OCI-M2 (cell line): ENCODE measurements at regions not wholly inside any gene's neighbourhood (a gene's known extent, or its start where the extent isn't known, plus 50 kb on each side); places are given as distances from the start of the nearest gene placed in this dataset.
"Not testable (repeated sequence)": the region's sequence is repeated elsewhere in the genome, so short reads cannot be mapped to it uniquely, and the experiment has no call there.

Experiments used
- DNase-seq: peaks from one replicate; lab custom pipeline; 2025; ENCODE audit not compliant: unreplicated experiment; lab: John Stamatoyannopoulos, UW

DNA sequence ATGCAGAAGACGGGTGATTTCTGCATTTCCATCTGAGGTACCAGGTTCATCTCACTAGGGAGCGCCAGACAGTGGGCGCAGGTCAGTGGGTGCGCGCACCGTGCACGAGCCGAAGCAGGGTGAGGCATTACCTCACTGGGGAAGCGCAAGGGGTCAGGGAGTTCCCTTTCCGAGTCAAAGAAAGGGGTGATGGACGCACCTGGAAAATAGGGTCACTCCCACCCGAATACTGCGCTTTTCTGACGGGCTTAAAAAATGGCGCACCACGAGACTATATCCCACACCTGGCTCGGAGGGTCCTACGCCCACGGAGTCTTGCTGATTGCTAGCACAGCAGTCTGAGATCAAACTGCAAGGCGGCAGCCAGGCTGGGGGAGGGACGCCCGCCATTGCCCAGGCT, 1246.0 kb upstream of the PABPC4L start:
- not testable (repeated sequence) for DNase-seq

DNA sequence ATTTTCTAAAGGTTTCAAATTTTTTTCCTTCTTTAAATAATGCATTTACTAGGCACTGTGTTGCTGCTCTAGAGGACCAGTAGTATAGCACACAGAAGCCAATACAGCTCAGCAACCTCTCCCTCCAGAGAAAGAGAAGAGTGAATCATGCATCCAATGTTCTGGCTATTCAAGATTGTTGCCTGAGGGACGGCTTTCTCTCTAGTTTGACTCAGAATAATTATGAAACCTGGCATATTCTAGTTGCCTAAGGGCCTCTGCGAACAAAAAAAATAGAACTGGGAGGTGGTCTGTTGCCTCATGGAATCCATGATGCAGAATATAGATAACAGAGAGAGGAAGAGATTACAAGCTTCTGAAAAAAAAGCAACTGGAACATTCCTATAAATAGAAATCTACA, 1233.3 kb upstream of the PABPC4L start:
- DNase-seq: no peak

DNA sequence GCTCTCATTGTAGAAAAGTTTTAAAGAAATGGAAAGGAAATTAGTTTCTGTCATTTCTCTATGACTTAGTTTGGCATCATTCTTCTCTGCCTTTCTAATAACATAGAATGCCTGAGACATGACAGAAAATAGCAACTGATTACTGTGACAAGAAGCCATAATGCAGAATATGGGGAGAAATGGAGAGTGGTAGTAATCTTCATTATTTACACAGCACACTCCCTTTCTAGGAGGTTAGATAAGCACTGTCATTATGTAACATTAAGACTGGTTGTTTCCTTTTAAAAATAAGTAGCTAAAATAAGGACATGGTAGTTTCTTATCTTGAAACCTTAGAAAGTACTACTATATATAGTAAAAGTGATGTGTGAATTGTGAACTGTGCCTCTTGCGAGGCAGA, 1227.9 kb upstream of the PABPC4L start:
- DNase-seq: no peak

DNA sequence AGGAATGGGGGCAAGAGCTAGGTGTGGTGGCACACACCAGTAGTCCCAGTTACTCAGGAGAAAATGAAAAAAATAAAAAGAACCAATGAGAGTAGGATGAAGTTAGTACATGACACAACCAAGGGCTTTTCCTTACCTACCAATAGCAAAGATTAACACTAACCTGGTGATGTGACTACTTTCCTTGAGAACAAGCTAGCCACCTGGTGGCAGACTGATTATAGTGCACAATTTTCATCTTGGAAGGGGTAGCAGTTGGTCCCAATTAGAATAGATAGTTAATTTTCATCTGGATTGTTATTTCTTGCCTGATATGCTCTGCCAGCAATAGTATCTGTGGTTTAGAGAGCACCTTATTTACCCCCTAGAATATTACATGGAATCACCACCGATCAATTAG, 1216.8 kb upstream of the PABPC4L start:
- DNase-seq: no peak

DNA sequence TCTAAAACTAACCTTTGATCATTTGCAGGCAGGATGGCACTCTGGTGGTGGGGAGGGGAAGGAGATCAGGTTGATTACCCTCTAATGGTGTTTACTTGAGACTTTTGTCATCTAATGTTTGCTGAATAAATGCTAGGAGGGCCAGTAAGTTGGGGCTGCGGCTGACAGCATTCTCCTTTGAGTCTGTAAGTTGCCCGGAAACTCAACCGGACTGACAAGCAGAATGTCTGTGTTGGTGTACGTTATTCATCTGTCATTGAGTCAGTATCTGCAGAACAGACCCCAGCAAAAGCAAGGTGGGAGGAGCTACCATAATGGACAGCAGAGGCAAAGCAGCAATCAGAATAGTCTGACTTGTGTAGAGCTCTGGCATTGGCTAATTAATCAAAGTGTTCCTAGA, 1210.6 kb upstream of the PABPC4L start:
- DNase-seq: no peak

DNA sequence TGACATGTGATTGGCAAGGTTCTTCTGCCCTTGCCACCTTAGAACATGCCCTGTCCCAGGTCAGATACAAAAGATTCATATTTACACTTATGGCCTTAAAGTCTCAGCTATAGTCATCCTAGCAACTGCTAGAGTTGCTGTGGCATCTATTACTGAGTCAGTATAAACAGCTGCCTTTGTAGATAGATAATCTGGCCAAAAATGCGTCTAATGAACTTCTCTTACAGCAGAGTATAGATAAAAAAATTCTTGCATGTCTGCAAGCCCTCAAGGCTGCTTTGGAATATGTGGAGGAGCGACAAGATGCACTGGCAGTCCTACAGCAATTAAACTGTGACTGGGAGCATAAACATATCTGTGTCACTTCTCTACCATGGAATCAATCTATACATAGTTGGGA, 1209.7 kb upstream of the PABPC4L start:
- DNase-seq: no peak

DNA sequence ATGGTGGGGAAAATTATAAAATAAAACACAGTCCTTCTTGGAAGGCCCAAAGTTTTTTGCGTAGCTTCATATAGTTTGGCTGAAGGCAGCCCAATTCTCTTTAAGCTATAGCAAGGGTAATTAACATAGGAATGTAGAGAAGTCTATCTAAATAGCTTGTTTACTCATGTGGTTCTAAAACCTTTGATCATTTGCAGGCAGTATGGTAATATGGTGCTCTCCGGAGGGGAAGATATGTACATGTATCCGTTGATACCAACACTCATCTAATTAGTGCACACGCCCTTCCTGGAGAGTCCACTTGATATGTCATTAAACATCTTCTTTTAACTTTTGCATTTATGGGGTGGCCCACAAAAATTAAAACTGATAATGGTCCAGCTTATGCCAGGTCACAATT, 1207.7 kb upstream of the PABPC4L start:
- not testable (repeated sequence) for DNase-seq

DNA sequence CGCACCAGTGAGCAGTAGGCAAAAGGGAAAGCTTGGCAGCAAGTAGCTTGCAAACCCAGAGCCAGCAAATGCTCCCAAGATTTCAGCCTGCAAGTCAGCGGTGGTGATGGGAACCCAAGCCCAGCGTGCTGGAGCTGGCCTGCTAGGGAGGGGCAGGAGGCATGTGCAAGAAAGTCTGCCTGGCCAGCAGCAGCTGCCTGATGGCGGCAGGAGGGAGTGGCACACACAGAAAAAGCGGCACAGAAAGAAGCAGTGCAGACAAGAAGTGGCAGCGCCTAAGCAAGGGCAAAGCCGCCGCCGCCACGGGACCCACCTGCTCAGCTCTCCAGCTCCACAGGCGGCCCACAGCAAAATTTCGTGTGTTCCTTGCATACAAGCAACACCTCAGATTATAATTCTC, 1206.5 kb upstream of the PABPC4L start:
- DNase-seq: no peak

DNA sequence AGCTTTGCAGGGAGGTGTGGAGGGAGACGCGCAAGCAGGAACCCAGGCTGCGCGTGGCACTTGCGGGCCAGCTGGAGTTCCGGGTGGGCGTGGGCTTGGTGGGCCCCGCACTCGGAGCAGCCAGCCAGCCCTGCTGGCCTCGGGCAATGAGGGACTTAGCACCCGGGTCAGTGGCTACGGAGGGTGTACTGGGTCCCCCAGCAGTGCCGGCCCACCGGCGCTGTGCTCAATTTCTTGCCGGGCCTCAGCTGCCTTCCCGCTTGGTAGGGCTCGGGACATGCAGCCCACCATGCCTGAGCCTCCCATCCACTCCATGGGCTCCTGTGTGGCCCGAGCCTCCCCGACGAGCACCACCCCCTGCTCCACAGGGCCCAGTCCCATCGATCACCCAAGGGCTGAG, 1205.0 kb upstream of the PABPC4L start:
- not testable (repeated sequence) for DNase-seq

DNA sequence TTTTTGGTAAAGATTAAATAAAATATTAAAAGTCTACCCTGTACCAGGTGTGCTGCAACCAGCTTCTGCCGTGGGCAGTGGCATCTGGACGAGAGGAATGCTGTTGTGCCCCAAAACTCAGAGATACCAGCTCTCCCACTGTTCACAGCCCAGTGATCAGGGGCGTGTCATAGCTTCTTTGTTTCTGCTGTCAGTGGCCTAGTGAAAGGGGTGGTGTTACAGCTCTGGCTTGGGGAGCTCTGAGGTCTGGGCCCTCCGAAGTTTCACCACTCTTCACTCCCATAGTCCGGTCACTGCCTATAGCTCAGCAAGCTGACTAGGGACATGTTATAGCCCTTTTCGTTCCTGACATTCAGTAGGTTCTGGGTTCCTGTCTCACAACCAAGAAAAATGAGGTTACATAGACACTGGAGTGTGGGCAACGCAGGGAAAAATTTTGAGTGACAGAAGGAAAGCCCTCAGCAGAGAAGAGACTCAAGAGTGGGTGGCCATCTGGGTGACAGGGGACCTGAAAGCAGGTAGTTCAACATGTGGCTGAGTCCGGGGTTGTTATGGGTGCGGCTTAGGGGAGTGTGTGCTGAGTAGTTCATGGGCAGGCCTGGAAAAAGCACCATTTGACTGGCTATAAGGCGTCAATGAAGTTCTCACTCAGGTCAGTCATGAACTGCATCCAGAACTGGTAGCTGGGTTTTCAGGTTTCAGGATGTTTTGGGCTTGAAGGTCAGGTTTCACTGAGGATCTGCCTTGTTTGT, 1184.4 kb upstream of the PABPC4L start:
- DNase-seq: no peak

DNA sequence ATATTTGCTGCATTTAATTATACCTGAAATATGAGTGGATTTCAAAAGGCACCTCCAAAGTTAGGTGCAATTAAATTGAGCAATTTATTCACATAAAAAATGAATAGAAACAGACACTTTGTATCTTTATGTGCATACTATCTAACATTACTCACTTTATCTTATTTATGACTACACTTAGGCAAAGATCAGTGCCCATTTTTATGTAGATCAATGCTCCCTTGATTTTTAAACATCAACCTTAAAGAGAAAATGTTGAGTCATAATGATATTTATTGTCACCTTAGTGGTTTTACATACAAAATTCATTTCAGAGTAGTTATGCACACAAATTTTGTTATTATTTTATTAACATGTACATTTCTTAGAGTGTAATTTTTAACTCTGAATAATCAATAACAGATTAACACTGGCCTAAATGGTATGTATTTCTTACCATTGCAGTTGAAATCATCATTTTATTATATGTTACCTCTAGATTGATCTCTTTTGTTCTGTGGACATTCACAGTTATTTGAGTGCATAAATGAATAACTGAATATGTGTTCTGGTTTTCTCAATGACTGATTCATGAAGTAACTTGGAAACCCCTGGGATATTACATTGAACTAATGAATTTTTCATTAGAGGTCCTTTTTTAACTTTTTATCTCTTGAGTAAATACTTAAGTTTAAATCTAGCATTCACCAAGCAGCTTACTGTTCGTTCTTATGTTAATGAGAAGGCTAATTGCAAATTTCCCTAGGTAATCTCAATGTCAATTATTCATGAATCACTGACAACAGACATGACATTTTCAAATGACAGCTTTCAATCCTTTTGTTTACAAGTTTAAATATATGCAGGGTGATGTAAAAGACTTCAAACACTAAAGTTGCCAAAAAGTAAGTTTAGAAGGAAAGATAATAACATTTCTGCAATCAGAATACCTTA, 1182.0 kb upstream of the PABPC4L start:
- no peak for DNase-seq

DNA sequence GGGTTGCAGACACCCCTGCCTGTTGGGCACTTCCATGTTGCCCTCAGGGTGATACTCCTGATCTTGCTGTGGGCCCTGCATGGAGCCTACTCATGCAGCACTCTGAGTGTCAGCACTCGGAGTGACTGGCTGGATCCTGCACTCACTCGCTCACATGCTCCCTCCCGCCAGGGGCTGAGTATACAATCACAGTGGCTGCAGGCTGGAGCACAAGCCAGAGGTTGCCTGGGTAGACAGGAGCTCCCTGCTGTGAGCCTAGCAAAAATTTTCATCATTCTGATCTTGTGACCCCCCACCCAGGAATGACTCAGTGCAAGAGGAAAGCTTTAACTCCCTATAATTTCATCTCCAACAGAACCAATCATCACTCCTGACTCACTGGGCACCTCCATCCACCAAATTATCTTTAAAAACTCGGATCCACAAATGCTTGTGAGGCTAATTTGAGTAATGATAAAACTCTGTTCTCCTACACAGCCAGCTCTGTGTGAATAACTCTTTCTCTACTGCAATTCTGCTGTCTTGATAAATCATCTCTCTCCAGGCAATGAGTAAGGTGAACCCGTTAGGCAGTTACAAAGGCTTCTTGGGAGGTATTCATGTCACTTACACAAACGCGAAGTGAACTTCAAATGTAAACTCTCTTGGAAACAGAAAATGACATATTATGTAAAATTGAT, 1180.8 kb upstream of the PABPC4L start:
- no peak for DNase-seq

DNA sequence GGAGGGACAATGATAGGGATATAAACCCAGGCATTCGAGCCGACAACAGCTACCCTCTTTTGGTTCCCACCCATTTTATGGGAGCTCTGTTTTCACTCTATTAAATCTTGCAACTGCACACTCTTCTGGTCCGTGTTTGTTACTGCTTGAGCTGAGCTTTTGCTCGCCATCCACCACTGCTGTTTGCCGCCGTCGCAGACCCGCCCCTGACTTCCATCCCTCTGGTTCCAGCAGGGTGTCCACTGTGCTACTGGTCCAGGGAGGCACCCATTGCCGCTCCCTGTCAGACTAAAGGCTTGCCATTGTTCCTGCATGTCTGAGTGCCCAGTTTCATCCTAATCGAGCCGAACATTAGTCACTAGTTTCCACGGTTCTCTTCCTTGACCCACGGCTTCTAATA, 1170.5 kb upstream of the PABPC4L start:
- no peak for DNase-seq

DNA sequence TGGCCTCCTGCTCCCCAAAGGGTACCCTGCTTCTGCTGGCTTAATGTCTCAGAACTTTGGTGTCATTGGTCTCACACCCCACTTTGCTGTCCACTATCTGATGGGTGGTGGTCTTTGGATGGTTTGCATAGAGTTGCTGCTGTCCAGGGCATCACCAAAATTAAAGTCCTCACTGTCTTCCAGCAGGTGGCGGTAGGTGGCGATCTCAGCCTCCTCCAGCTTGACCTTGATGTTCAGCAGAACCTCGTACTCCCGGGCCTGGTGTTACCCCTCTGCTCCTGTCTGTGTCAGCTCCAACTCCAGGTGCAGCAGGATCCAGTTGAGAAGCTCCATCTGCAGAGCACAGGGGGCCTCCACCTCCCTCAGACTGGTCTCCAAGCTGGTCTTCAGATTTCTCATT, 1169.5 kb upstream of the PABPC4L start:
- no peak for DNase-seq

DNA sequence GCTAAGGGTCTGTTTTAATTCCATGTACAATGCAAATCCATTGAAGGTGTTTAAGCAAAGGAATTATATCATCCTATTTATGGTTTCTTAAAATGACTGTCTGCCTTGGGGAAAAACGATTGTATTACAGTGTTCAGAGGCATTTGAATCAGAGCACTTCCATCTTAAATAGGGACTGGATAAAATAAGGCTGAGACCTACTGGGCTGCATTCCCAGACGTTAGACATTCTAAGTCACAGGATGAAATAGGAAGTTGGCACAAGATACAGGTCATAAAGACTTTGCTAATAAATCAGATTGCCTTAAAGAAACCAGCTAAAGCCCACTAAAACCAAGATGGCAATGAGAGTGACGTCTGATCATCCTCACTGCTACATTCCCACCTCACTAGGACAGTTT, 1167.2 kb upstream of the PABPC4L start:
- no peak for DNase-seq

DNA sequence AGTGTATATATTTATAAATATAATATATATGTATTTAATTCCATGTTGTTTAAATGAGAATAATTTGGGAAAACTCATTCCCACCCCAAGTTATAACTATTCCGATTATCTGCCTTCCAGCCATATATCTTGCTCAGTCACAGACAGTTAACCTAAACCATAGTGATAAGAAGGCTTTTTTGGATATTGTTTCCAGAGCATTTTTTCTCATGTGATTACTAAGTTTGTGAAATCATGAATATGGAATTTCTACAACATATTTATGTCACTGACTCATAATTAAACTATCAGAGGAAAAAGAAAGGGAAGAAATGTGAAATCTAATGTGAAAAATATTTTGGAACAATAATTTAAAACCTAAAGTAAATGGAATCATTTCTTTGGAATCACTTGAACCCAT, 1163.5 kb upstream of the PABPC4L start:
- no peak for DNase-seq

DNA sequence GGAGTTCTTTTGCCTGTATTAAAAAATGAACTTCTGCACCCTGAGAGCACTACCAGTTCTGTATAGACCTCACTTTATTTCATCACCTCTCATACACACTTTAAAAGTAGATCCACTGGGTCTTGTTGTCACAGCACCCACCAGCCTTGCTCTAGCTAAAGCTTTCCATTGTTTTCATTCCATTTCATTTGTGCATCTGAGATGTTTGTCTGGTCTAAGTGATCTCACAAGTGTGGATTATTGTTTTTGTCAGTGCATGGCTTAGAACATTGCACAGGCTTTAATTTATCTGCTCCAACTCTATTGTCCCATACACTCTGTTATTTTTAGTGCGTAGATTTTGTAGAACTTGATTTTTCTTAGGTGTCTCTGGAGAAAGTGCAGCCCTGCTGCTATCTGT, 1157.5 kb upstream of the PABPC4L start:
- no peak for DNase-seq

DNA sequence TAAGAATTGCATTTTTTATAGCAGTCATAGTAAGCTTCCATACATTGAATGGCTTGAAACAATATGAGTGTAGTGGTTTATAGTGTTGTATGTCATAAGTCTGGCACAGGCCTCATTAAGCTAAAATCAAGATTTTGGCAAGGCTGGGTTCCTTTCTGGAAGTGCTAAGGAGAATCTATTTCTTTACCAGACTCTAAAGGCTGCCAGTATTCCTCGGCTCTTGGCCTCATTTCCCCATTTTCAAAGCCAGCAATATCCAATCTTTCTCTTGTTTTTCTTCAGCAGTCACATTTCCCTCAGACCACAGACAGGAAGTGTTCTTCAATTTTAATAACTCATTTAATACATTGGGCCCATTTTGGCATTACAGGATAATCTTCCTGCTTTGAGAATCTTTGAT, 1155.5 kb upstream of the PABPC4L start:
- no peak for DNase-seq

DNA sequence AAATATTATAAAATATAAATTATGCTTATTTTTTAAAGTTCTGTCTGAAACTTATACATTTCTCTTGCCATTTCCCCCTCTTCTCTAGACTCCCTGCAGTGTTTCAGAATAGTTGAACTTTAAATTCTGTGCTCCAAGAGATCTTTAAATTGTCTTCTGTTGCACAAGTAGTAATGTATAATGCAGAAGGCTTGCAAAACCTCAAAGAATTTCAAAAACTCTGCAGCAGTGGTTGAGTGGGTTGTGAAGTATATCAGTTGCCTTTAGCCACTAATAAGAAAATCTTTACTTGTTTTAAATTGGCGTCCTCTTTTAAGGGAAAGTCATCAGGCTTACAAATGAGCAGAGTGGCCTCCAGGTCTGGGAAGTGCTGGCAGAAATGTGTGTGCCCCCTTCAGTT, 1153.3 kb upstream of the PABPC4L start:
- DNase-seq: no peak

DNA sequence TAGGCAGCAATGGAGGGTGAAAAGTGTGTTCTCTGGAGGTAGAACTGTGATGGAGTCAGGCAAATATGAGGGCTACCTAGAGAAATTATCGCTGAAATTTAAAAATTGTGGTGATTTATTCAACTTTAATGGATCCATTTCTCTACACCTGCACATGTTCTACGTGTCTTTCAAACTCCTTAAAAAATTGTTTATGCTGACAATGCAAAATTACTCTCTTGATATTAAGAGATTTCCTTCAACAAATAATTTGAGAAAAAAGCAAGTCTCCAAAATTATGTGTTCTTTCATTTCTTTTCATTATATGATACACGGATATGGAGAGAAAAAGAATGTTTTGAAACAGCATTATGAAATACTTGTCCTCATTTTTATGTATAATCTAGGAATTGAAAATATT, 1151.4 kb upstream of the PABPC4L start:
- DNase-seq: no peak

DNA sequence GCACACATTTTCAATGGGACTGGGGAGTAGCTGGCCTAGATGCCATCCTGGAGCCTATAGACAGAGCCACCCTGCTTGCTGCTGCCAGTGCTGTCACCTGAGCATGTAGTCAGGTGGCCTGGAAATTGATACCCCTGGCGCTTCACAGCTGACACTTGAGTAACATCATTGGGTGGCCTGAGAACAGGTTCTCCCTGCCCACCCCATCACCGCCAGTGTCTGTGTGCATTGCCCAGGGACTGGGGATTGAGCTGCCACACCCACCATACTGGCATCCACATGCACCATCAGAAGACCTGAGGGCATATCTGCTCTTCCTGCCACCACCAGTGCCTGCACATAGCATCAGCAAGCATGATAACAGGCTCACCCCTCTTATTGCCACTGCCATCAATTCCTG, 1142.9 kb upstream of the PABPC4L start:
- no peak for DNase-seq

DNA sequence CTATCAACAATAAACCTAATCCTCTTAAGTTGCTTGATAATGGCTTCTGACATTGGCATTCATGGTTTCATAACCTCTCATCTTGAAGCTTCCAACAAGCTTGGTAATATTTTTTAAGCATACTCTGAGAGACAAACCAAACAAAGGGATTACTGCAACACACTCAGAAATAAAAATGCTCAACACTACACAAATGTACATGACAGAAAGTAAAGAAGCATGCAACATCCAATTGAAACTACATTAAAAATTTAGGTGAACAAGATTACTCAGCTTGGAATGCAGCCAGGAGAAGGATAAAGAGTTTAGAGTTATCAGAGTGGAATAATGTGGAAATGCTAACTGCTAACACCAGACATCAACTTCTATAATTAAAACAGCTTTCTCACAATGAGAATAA, 1136.6 kb upstream of the PABPC4L start:
- DNase-seq: no peak
